ENCODE measurements at regions not wholly inside any gene's neighbourhood (a gene's known extent, or its start where the extent isn't known, plus 50 kb on each side); places are given as distances from the start of the nearest gene placed in this dataset.

- Histone ChIP-seq H3K14ac (ENCODE audit: insufficient read depth, low read length) (no peak overlapping the region), H3K18ac (ENCODE audit: insufficient read length, low read depth, low read length) (no peak overlapping the region), H2AFZ (ENCODE audit: low read length) (no peak overlapping the region), H3K79me2 (ENCODE audit: insufficient read depth, low read length) (no peaks in the 10 kb centered on the region), H3K56ac (ENCODE audit: insufficient read length, low read depth, low read length) (no peak overlapping the region), H3K23me2 (ENCODE audit: insufficient read length, low read depth, low read length, poor library complexity, severe bottlenecking) (no peaks in the 10 kb centered on the region), H3K27ac (ENCODE audit: insufficient read length, low read depth, low read length) (no peak overlapping the region), H2BK120ac (ENCODE audit: low read depth, low read length, poor library complexity, severe bottlenecking) (no peak overlapping the region), H3K4ac (ENCODE audit: low read depth, low read length) (no peak overlapping the region), H3K4me1 (ENCODE audit: insufficient read depth, low read length) (no peaks in the 10 kb centered on the region), H3K79me1 (ENCODE audit: insufficient read depth, low read depth, low read length, poor library complexity, severe bottlenecking) (no peaks in the 10 kb centered on the region), H3K9me3 (ENCODE audit: control insufficient read depth, low read depth, low read length) (peaks cover 27% of the 10 kb centered on the region), H4K20me1 (ENCODE audit: control insufficient read depth, insufficient read depth, insufficient read length) (no peaks in the 10 kb centered on the region), H3K4me2 (ENCODE audit: insufficient read depth, insufficient read length, low read length) (no peak overlapping the region), H3K9ac (ENCODE audit: extremely low read depth, insufficient read length, low read length) (no peak overlapping the region), H3K23ac (ENCODE audit: insufficient read length, low read depth, low read length) (no peak overlapping the region), H3K27me3 (ENCODE audit: insufficient read depth, low read length) (no peaks in the 10 kb centered on the region), H4K91ac (ENCODE audit: insufficient read length, low read depth, low read length) (no peak overlapping the region), H2BK20ac (ENCODE audit: low read depth, low read length, poor library complexity, severe bottlenecking) (no peak overlapping the region), H2BK5ac (ENCODE audit: insufficient read length, low read length) (no peak overlapping the region), H3T11ph (ENCODE audit: low read length) (no peak overlapping the region), H2AK5ac (ENCODE audit: insufficient read length, low read length) (no peak overlapping the region), H4K8ac (replicated peaks; ENCODE audit: insufficient read length, low read depth, low read length) (no peak overlapping the region), H2BK12ac (ENCODE audit: insufficient read length, low read depth, low read length) (no peak overlapping the region), H4K5ac (ENCODE audit: insufficient read length, low read depth, low read length) (no peak overlapping the region), H2BK15ac (ENCODE audit: low read depth, low read length) (no peak overlapping the region)
- H3K27ac Mint-ChIP-seq = no peak overlapping the region
- H3K9me3 Mint-ChIP-seq = peaks cover 45 to 49% of the 10 kb centered on the region in 2 experiments
- no peak for DNase-seq
- no peaks in the 10 kb centered on the region; a peak in 1 of 7 replicates for H3K36me3 Mint-ChIP-seq (ENCODE audit: insufficient read depth in 1 of 3, low read depth in 3 of 3)
- no CpG with 5 or more reads among the region's 8 CpGs for WGBS (ENCODE audit: extremely low coverage, insufficient read length, low lambda C conversion rate)
- H3K27me3 Mint-ChIP-seq (ENCODE audit: low read depth) = peaks cover 27% of the 10 kb centered on the region
- no peaks in the 10 kb centered on the region for H3K4me1 Mint-ChIP-seq
- peak; percentile 51 for TF ChIP-seq CTCF (conservative IDR thresholded peaks at IDR 0.05)
- H3K4me3 Mint-ChIP-seq = no peak overlapping the region
Observed at GRCh38 chrX:120769576-120770341, 105.9 kb downstream of the CT47B1 start.
